Natural killer cell (primary cell): ENCODE measurements at regions not wholly inside any gene's neighbourhood (a gene's known extent, or its start where the extent isn't known, plus 50 kb on each side); places are given as distances from the start of the nearest gene placed in this dataset.

Source experiments
- ATAC-seq, 3 donors: fragments of 150-1000 bp in 2 of 3; fragments of 200-7000 bp in 1 of 3; cut with Tn5 transposase; 1 replicate in 1 of 3; 2 replicates in 2 of 3; pipeline ENCODE4 v1.10.0; 2021; ENCODE audit warnings: mild to moderate bottlenecking in 2 of 3, moderate library complexity in 2 of 3
- DNase-seq, 2 donors: peaks; one replicate each; pipeline versions ENCODE4 v3.0.0 to v3.0.0-alpha.2; 2013 to 2021; ENCODE audit warnings: mixed read lengths in 1 of 2
- H3K27ac ChIP-seq: one replicate; pipeline ENCODE4 v1.5.1; 2013; ENCODE audit warnings: mild to moderate bottlenecking, low read length
- H3K27me3 ChIP-seq: one replicate; pipeline ENCODE4 v1.6.1; 2013; ENCODE audit warnings: low read length; ENCODE audit not compliant: control insufficient read depth, insufficient read depth
- H3K36me3 ChIP-seq: one replicate; pipeline ENCODE4 v1.6.1; 2013; ENCODE audit warnings: low read length; ENCODE audit not compliant: control insufficient read depth, insufficient read depth
- H3K4me1 ChIP-seq: one replicate; pipeline ENCODE4 v1.6.1; 2013; ENCODE audit warnings: low read length; ENCODE audit not compliant: control insufficient read depth, insufficient read depth
- H3K4me3 ChIP-seq: one replicate; pipeline ENCODE4 v1.5.1; 2013; ENCODE audit warnings: low read length
- H3K9me3 ChIP-seq: one replicate; pipeline ENCODE4 v1.6.1; 2013; ENCODE audit warnings: low read length; ENCODE audit not compliant: control insufficient read depth, insufficient read depth
- H3K27ac Mint-ChIP-seq, 2 donors: one replicate each; pipeline ENCODE4 v1.8.0; 2022; ENCODE audit warnings: mild to moderate bottlenecking in 2 of 2, mixed read lengths in 2 of 2, moderate library complexity in 1 of 2
- H3K27me3 Mint-ChIP-seq, 2 donors: one replicate each; pipeline ENCODE4 v1.8.0; 2022; ENCODE audit warnings: low read depth in 2 of 2, mixed read lengths in 2 of 2
- H3K36me3 Mint-ChIP-seq: one replicate; pipeline ENCODE4 v1.8.0; 2022; ENCODE audit warnings: mixed read lengths
- H3K4me1 Mint-ChIP-seq, 2 donors: one replicate each; pipeline ENCODE4 v1.8.0; 2022; ENCODE audit warnings: mixed read lengths in 2 of 2
- H3K4me3 Mint-ChIP-seq: one replicate; pipeline ENCODE4 v1.8.0; 2022; ENCODE audit warnings: mild to moderate bottlenecking, moderate library complexity, mixed read lengths
- H3K9me3 Mint-ChIP-seq, 2 donors: one replicate each; pipeline ENCODE4 v1.8.0; 2022; ENCODE audit warnings: mixed read lengths in 2 of 2
- WGBS: methylation state at CpG from one replicate; pipeline ENCODE4 v1.1.7; 2013; ENCODE audit warnings: missing lambda C conversion rate; ENCODE audit not compliant: insufficient coverage; 5-methylcytosine and 5-hydroxymethylcytosine counted together
- intact Hi-C: fragments of 100-400 bp; cut with micrococcal nuclease; formaldehyde crosslinking; loops from one replicate; pipeline ENCODE4 v1.14.2; 2022
- TF ChIP-seq, protein P1 (sequence below): fragments of 200-600 bp; IDR thresholded peaks from one replicate; pipeline ENCODE4 v1.8.0; 2022; ENCODE audit warnings: antibody characterized with exemption

DNA sequence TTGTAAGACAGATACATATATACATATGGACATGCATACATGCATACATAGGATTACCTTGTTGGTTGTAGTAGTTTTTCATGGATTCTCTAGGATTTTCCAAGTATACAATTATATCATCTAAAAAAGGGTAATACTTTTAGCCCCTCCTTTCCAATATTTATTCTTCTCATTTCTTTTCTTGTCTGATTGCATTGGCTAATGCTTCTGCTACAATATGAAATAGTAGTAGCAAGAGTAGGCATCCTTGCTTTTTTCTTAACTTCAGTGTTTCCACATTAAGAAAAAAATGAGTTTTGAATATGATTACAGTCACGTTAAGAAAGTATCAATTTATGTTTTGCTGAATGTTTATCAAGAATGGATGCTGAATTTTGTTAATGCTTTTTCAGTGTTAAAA lies 58.0 kb downstream of the RBFOX3 start:
- Mint-ChIP-seq H3K27me3 (peaks cover 0 to 2% of the 10 kb centered on the region in 2 donors), H3K9me3 (peaks cover 6 to 8% of the 10 kb centered on the region in 2 donors), H3K36me3 (no peaks in the 10 kb centered on the region), H3K4me1 (peaks cover 12 to 45% of the 10 kb centered on the region in 2 donors), H3K4me3 (no peak overlapping the region), H3K27ac (no peak overlapping the region)
- no peak overlapping the region for H3K4me3 ChIP-seq
- intact Hi-C loops = no loop called here
- WGBS = 100% methylated on average over 1 of the region's 1 CpG
- H3K9me3 ChIP-seq = no peaks in the 10 kb centered on the region
- no peaks in the 10 kb centered on the region for H3K36me3 ChIP-seq
- DNase-seq (no peak), ATAC-seq (no peak)
- H3K27ac ChIP-seq = no peak overlapping the region
- H3K4me1 ChIP-seq = peaks cover 17% of the 10 kb centered on the region
- no peaks in the 10 kb centered on the region for H3K27me3 ChIP-seq
- TF ChIP-seq, protein P1, sequence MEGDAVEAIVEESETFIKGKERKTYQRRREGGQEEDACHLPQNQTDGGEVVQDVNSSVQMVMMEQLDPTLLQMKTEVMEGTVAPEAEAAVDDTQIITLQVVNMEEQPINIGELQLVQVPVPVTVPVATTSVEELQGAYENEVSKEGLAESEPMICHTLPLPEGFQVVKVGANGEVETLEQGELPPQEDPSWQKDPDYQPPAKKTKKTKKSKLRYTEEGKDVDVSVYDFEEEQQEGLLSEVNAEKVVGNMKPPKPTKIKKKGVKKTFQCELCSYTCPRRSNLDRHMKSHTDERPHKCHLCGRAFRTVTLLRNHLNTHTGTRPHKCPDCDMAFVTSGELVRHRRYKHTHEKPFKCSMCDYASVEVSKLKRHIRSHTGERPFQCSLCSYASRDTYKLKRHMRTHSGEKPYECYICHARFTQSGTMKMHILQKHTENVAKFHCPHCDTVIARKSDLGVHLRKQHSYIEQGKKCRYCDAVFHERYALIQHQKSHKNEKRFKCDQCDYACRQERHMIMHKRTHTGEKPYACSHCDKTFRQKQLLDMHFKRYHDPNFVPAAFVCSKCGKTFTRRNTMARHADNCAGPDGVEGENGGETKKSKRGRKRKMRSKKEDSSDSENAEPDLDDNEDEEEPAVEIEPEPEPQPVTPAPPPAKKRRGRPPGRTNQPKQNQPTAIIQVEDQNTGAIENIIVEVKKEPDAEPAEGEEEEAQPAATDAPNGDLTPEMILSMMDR = no peak

DNA sequence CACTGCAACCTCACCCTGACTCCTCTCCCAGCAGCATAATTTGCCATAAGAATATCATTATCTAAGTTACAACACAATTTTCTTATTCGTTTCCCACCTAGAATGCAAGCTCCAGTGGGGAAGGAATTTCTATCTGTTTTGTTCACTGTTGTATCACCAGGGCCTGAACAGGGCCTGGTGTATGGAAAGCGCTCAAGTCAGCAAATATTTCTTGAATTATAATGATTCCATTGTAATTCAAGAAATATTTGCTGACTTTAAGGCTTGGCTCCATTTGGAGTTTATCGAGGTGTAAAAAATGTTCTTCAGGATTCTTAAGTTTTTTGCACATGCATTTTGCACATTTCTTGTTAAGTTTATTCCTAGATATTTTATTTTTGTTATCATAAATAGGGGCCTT lies 58.4 kb downstream of the RBFOX3 start:
- ATAC-seq = no peak
- H3K4me1 ChIP-seq = peaks cover 17% of the 10 kb centered on the region
- peaks cover 6 to 8% of the 10 kb centered on the region in 2 donors for H3K9me3 Mint-ChIP-seq
- TF ChIP-seq, protein P1 = no peak
- no peaks in the 10 kb centered on the region for H3K36me3 Mint-ChIP-seq
- WGBS = 100% methylated on average over 1 of the region's 3 CpGs
- H3K4me3 Mint-ChIP-seq = no peak overlapping the region
- peak overlapping the region in 1 of 2 donors; percentile 23 for H3K27ac Mint-ChIP-seq
- no peak overlapping the region for H3K4me3 ChIP-seq
- no peaks in the 10 kb centered on the region for H3K9me3 ChIP-seq
- no peak overlapping the region for H3K27ac ChIP-seq
- peaks cover 8 to 41% of the 10 kb centered on the region in 2 donors for H3K4me1 Mint-ChIP-seq
- intact Hi-C loops = no loop called here
- no peaks in the 10 kb centered on the region for H3K27me3 ChIP-seq
- no peak for DNase-seq
- H3K27me3 Mint-ChIP-seq = no peaks in the 10 kb centered on the region
- no peaks in the 10 kb centered on the region for H3K36me3 ChIP-seq

DNA sequence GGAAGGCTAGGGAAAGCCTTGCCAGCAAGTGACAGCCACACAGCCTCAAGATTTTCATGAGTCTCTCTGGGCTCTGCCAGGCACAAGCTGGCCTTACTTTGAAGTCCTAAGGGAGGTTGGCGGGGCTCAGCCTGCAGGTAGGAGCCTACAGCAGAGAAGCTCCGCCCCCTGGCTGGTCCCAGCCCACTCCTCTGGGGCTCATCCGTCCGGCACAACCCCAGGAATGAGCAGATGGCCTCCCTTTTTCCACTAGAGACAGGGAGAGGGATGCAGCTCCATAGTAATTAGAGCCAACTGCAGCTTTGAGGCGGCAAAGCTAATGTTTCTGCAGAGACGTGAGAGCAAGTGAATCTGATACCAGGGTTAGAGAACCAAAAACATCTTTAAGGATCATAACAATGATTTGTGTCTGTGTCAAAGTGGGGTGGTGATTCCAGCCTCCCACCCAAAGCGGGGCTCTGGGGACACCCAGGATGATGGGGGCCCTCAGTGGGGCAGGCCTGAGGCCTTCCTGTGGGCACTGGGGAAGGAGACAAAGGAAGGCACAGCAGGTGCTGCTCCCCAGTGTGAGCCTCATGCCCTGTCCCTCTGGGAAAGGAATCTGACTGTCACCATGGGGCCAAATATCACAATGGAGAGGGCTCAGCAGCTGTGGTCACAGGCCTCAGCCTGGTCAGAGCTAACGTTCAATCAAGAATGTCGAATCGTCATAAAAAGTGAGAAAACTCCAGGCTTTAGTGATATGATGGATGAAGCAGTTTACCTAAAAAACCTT lies 61.5 kb downstream of the RBFOX3 start:
- Mint-ChIP-seq H3K36me3 (no peaks in the 10 kb centered on the region), H3K9me3 (peaks cover 0 to 2% of the 10 kb centered on the region in 2 donors), H3K4me3 (no peak overlapping the region), H3K27me3 (no peaks in the 10 kb centered on the region), H3K27ac (no peak overlapping the region), H3K4me1 (peaks cover 0 to 31% of the 10 kb centered on the region in 2 donors)
- Histone ChIP-seq H3K4me3 (no peak overlapping the region), H3K27ac (no peak overlapping the region), H3K27me3 (no peaks in the 10 kb centered on the region), H3K4me1 (no peaks in the 10 kb centered on the region), H3K9me3 (no peaks in the 10 kb centered on the region), H3K36me3 (no peaks in the 10 kb centered on the region)
- WGBS = 84% methylated on average over 10 of the region's 10 CpGs
- intact Hi-C loops = no loop called here
- ATAC-seq (no peak), DNase-seq (no peak)
- TF ChIP-seq, protein P1 = no peak

GRCh38 chr17:79548116-79548515 lies 62.7 kb downstream of the RBFOX3 start:
- Mint-ChIP-seq H3K4me3 (no peak overlapping the region), H3K27ac (no peak overlapping the region), H3K4me1 (peaks cover 0 to 32% of the 10 kb centered on the region in 2 donors), H3K27me3 (no peaks in the 10 kb centered on the region), H3K36me3 (no peaks in the 10 kb centered on the region), H3K9me3 (no peaks in the 10 kb centered on the region)
- Histone ChIP-seq H3K4me3 (no peak overlapping the region), H3K9me3 (no peaks in the 10 kb centered on the region), H3K36me3 (no peaks in the 10 kb centered on the region), H3K27me3 (no peaks in the 10 kb centered on the region), H3K27ac (no peak overlapping the region), H3K4me1 (no peaks in the 10 kb centered on the region)
- no peak for DNase-seq
- intact Hi-C loops = no loop called here
- WGBS = 86% methylated on average over 14 of the region's 14 CpGs
- TF ChIP-seq, protein P1 = no peak
- no peak for ATAC-seq
